ENCODE measurements at regions not wholly inside any gene's neighbourhood (a gene's known extent, or its start where the extent isn't known, plus 50 kb on each side); places are given as distances from the start of the nearest gene placed in this dataset.

DNA sequence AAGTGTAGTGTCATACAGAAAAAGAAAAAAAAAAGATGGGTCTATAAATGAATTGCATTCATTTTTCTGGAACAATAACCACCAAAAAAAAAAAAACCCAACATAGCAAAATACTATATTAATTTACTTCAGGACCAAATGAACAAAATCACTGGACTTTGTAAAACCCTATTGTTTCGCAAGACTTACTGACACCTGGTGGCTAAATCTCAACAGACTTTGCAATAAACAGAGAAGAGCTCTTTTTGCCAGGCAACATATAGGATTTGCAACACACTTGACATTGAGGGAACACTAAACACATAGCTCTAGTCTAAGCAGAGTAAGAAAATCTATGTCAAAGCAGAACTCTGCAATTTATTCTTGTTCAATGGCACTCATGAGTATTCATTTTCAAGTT is 990.2 kb downstream of the STPG2 start:
- ATAC-seq (no peak; the same call in 1 of the 2 replicates), DNase-seq (ENCODE audit: low read depth, low spot score) (peak; percentile 10)
- Histone ChIP-seq H3K36me3 (ENCODE audit: control insufficient read depth in 1 of 2, insufficient read depth in 2 of 2, low read length in 2 of 2) (no peaks in the 10 kb centered on the region), H3K4me2 (ENCODE audit: low read length) (no peak overlapping the region), H3K4me3 (replicated peaks in 1 of 2; ENCODE audit: low read depth in 1 of 2, low read length in 2 of 2) (no peak overlapping the region), H3K9me3 (ENCODE audit: control insufficient read depth in 1 of 2, insufficient read depth in 1 of 2, low read depth in 1 of 2, low read length in 2 of 2) (no peaks in the 10 kb centered on the region), H3K4me1 (ENCODE audit: control insufficient read depth in 1 of 2, insufficient read depth in 2 of 2, low read length in 2 of 2) (no peaks in the 10 kb centered on the region), H3K9ac (ENCODE audit: low read length) (no peak overlapping the region), H3K27ac (ENCODE audit: low read depth, low read length) (no peak overlapping the region), H3K27me3 (ENCODE audit: insufficient read depth, low read length) (no peaks in the 10 kb centered on the region), H4K20me1 (ENCODE audit: insufficient read depth) (no peaks in the 10 kb centered on the region), H3K9me2 (ENCODE audit: insufficient read depth) (no peaks in the 10 kb centered on the region), H3K79me2 (ENCODE audit: insufficient read depth, low read length) (no peaks in the 10 kb centered on the region), H2AFZ (ENCODE audit: low read depth, low read length, poor library complexity, severe bottlenecking) (no peak overlapping the region)
- POLR2A ChIA-PET = no interaction called here
- RAD21 ChIA-PET (ENCODE audit: low non-redundant PET in 1 of 2, low total read pairs in 2 of 2, uncharacterized antibody in 2 of 2, unreplicated experiment in 2 of 2) = interaction anchor here in 1 of 2 experiments (0.7 kb wide), 1 partner anchor 686 kb away, joined by 3 read pairs; no protein-coding TSS in a partner anchor
- CTCF ChIA-PET = interaction anchor here (0.7 to 1.3 kb wide), 10 partner anchors 9 to 1459 kb away, joined by 3 to 9 read pairs (median 3); no protein-coding TSS in a partner anchor
- intact Hi-C loops (cut with micrococcal nuclease) = loop anchor here (5.0 to 10.0 kb wide), 2 partner anchors 832 to 1986 kb away; no protein-coding TSS in a partner anchor
- no TSS peak for BruUV-seq (replicated peaks)
- TF ChIP-seq CEBPB (IDR thresholded peaks at IDR 0.05; ENCODE audit: low read depth) = peak; percentile 79
- TF ChIP-seq CTCF (IDR thresholded peaks at IDR 0.05 in 2 of 3, conservative IDR thresholded peaks at IDR 0.05 in 1 of 3; ENCODE audit: borderline replicate concordance in 1 of 3, insufficient read depth in 1 of 3, low read depth in 2 of 3, low read length in 2 of 3) = peak; percentile 23 to 51 (median 41); a peak in 4 of 6 replicates
- TF ChIP-seq RAD21 (IDR thresholded peaks at IDR 0.05; ENCODE audit: low read depth) = peak; percentile 59
- TF ChIP-seq SRF (IDR thresholded peaks at IDR 0.05; ENCODE audit: low read depth) = no peak

DNA sequence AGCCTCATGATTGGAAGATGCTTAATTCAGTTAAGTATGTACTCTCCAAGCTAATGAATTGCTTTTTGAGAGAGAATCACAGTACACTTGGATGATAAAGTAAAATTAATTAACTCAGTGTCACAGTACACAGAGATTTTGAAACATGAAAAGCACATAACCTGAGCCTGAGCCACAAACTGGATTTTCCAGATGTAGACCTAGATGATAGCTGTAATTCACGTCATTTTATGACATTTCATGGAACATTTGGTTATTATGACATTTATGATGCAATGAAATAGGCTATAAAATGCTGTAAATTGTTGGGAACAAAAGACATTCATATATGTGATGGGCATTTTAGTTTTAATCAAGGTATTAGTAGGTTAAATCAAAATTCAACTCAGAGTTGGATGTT is 983.7 kb downstream of the STPG2 start:
- DNase-seq (ENCODE audit: low read depth, low spot score) (no peak), ATAC-seq (no peak)
- Histone ChIP-seq H3K9me2 (ENCODE audit: insufficient read depth) (no peaks in the 10 kb centered on the region), H3K79me2 (ENCODE audit: insufficient read depth, low read length) (no peaks in the 10 kb centered on the region), H4K20me1 (ENCODE audit: insufficient read depth) (no peaks in the 10 kb centered on the region), H3K4me1 (ENCODE audit: control insufficient read depth in 1 of 2, insufficient read depth in 2 of 2, low read length in 2 of 2) (no peaks in the 10 kb centered on the region), H2AFZ (ENCODE audit: low read depth, low read length, poor library complexity, severe bottlenecking) (peak overlapping the region; percentile 33), H3K9me3 (ENCODE audit: control insufficient read depth in 1 of 2, insufficient read depth in 1 of 2, low read depth in 1 of 2, low read length in 2 of 2) (no peaks in the 10 kb centered on the region), H3K27me3 (ENCODE audit: insufficient read depth, low read length) (no peaks in the 10 kb centered on the region), H3K27ac (ENCODE audit: low read depth, low read length) (no peak overlapping the region), H3K4me2 (ENCODE audit: low read length) (no peak overlapping the region), H3K36me3 (ENCODE audit: control insufficient read depth in 1 of 2, insufficient read depth in 2 of 2, low read length in 2 of 2) (no peaks in the 10 kb centered on the region), H3K4me3 (replicated peaks in 1 of 2; ENCODE audit: low read depth in 1 of 2, low read length in 2 of 2) (no peak overlapping the region), H3K9ac (ENCODE audit: low read length) (no peak overlapping the region)
- TF ChIP-seq YY1 (IDR thresholded peaks at IDR 0.05; ENCODE audit: extremely low read depth, insufficient replicate concordance, low read depth, low read length) (no peak), ZBTB33 (IDR thresholded peaks at IDR 0.05; ENCODE audit: extremely low read depth, insufficient replicate concordance, low read length) (no peak), ATF3 (IDR thresholded peaks at IDR 0.05) (no peak)
- intact Hi-C loops (cut with micrococcal nuclease) = loop anchor here (10.0 kb wide), 1 partner anchor 825 kb away; no protein-coding TSS in a partner anchor
- ChIA-PET CTCF (no interaction called here), RAD21 (ENCODE audit: low non-redundant PET in 1 of 2, low total read pairs in 2 of 2, uncharacterized antibody in 2 of 2, unreplicated experiment in 2 of 2) (no interaction called here), POLR2A (no interaction called here)
- no TSS peak for BruUV-seq (replicated peaks)
